ENCODE measurements at regions not wholly inside any gene's neighbourhood (a gene's known extent, or its start where the extent isn't known, plus 50 kb on each side); places are given as distances from the start of the nearest gene placed in this dataset.
"Not testable (repeated sequence)": the region's sequence is repeated elsewhere in the genome, so short reads cannot be mapped to it uniquely, and the experiment has no call there.

DNA sequence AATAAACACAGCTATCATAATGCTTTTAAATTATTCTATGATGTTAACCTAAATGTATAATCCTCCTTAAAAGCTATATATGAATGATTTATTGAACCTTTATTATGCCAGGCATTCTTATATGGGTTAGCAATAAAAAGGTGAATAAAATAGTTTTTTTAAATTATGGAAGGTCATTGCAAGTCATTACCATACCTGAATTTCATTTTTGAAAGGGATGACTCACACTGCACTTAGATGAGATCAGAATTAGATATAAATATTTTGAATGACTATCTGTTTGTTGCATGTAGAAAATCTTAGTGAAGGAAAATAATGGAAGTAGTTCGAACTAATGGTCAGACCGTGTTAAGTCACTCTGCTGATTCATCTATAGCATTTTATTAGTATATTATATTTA lies 822.3 kb downstream of the LUZP2 start:
- DNase-seq (ENCODE audit: low read depth): no peak

DNA sequence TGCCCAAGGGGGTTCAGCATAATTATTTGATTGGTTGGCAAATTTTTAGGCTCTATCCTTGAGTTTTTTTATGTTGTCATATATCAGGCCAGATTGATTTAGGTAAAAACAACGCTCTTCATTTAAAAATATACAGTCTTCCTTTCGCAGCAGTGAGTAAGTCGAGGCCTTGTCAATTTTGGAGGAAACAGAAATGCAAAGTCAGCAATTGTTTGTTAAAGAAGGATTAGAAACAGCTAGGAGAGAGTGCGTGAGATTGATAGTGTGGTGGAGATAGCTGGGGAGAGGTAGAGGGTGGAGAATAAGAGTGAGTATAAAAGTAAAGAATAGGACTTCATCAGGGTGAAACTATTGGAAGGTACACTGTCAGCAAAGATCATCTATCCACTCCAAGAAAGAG lies 830.8 kb downstream of the LUZP2 start:
- DNase-seq (ENCODE audit: low read depth): no peak

DNA sequence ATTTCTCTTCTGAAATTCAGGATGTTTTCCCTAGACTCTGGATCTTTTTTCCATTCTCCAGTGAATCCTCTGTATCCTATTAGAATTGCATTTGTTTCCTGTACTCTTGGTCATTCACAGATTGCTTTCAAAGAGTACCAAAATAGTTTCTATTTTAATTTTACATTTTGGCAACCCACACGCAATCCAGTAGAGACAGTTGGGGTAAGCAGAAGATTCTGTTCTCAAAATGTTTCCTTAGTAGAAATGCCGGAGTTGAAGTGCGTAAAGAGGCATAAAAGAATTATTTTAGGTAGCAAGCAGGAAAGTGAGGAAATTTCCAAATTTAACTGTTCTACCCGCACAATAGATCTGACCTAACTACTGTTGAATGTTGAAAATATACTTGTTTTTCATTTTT lies 842.4 kb downstream of the LUZP2 start:
- DNase-seq (ENCODE audit: low read depth): no peak

DNA sequence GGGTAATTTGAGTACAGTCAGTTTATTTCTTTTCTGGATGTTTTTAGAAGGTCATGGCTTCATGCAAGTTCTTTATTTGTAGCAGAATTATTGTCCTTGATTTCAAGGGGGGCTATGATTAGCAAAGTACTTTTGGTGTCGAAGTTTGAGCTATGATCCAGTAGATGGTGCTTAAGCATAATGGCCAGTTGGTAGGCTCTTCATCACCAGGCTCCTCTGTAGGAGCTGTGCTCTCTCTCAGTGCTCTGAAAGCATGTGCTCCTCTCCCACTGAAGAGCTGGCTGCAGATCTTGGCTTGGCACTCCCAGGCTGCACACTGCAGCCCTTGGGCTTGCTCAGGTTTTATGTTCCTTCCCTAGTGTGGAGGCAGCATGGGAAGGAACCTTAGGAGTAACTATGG lies 852.7 kb downstream of the LUZP2 start:
- no peak for DNase-seq (ENCODE audit: low read depth)

DNA sequence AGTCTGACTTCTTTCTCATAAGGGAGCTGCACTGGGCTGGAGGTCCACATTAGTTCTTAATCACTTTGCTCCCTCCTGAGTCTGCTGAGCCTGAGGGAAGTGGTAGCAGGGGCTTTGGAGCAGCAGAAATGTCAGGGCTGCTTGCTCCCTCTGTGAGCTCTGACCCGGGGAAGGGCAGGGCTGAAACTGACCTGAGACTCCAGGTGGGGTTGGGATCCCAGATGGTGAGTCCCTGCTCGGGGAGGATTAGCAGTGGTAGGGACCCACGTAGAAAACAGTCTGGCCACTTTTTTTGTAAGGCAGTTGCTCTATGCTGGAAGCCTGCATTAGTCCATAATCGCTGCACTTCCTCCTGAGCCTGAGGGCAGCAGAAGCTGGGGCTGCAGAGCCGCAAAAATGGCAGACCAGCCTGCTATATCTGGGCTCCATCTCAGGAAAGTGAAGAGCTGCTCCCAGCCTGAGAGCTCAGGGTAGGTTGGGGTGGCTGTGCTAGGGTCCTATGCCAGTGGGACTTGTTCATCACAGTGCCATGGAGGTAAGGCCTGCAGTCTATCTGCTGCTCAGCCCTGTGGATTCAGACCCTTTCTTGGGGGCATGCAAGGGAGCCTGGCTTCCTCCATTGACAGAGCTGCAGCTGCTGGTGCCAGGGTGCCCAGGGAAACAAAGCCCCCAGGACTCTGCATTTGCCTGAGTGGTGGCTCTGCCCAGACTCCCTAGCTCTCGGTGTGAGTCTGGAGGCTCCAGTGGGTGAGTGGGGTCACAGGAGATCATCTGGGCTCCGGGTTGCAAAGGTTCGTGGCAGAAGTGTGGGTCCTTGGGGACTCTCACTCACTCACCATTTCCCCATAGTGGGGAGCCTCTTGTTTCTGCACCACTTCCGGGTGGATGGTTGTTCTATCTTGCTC lies 854.3 kb downstream of the LUZP2 start:
- no peak for DNase-seq (ENCODE audit: low read depth)

DNA sequence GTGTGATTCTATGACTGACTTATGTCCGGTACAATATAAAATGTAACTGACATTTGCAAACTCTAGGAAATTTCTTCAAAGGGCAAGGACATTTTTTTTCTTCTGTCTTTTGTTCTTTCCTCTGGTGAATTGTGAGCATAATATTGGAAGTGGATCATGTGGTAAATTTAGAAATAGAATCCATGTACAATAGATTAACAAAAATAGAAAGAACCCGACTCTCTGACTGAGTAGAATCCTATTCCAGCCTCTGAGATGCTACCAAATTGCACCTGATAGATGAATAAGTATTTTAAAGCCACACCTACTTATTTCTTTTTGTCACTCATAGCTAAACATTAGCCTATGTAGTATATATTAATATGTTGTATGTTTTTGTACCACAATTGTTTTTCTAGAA lies 860.3 kb downstream of the LUZP2 start:
- no peak for DNase-seq (ENCODE audit: low read depth)

DNA sequence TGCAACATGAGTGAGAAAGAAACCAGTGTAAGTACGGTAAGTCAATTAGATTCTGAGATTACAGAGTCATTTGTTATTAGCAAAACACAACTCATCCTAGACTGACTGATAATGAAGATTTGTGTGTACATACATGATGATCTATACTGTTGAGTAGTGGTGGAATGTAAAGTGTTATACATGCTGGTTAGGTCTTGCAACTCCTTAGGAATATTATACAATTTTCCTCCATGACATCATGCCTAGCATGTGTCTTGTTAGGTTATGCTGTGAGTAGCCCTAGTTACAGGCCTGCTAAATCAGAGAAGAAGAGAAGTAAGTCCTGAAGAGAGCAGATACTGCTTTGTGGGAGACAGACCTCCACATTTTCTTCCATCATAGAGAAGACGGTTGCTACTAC lies 880.6 kb downstream of the LUZP2 start:
- no peak for DNase-seq (ENCODE audit: low read depth)

DNA sequence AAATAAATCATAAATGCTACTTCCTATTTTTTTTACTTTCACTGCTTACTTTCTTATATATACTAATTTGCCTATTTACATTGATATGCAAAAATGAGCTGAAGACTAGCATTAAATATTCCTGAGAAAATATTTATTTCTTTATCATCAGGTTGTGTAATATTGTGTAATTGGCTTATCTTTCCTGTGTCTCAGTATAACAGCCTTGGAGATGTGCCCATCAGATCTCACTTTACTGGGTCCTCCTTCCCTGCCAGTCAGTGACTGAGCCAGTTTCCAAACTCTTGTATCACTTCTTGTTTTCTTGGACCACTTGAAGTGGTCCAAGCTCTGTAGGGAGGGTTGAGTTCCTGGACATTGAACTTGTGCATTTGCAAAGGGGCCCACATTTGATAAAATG lies 900.0 kb downstream of the LUZP2 start:
- no peak for DNase-seq (ENCODE audit: low read depth)

DNA sequence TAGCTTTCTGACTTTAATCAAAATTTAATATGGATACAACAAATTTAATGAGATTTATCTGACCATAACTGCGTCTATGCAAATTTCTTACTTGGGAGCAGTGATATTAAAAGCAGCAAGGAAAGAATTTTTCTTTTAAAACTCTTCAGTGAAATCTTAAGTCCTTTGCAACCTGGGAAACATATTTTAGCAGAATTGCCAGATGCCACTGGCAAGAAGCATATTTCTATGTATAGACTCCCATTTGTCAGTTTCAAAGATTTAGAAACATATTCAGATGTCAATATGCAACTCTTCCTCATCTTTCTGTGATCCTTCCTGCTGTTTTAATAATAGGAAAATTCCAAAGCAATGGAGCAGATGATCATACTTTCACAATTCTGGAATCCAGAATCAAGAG lies 911.3 kb downstream of the LUZP2 start:
- no peak for DNase-seq (ENCODE audit: low read depth)

DNA sequence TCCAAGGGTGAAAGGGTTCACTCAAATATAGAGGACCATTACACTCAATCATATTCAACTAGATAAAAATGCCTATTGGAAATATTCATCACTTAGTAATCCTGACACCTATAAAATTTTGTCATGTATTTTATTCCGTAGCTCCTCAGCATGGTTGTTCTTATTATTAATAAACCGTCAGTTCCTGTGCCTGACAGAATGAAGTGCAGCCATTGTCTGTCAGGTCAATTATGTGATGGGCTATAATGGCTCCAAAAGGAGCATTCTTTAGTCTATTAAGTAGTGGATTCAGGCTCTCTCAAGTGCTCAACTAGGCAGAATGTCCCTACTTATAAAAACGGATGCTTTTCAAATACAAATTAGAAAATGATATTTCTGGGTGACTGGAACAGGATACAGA lies 916.1 kb upstream of the ANO3 start:
- DNase-seq (ENCODE audit: low read depth): no peak

DNA sequence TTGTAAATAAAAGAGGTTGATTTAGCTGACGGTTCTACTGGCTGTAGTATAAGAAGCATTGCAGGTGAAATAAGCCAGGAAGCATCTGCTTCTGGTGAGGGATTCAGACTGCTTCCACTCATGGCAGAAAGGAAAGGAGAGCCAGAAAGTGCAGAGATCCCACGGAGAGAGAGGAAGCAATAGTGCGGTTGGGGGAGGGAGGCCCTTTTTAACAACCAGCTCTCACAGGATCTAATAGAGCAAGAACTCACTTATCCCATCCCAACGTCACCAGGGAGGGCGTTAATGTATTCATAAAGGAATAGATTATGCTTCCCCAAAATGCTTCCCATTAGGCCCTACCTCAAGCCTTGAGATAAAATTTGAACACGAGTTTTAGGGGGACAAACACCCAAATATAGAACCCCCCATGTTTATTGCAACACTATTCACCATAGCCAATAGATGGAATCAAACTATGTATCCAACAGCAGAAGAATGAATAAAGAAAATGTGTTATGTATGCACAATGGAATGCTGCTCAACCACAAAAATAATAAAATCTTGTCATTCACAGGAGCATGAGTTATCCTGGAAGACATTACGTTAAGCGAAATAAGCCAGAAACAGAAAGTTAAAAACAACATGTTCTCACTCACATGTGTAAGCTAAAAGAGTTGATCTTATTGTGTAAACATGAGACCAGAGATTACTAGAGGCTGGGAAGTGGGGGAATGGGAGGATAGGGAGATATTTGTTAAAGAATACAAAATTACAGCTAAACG lies 908.3 kb upstream of the ANO3 start:
- peak; percentile 55 for DNase-seq (ENCODE audit: low read depth)

DNA sequence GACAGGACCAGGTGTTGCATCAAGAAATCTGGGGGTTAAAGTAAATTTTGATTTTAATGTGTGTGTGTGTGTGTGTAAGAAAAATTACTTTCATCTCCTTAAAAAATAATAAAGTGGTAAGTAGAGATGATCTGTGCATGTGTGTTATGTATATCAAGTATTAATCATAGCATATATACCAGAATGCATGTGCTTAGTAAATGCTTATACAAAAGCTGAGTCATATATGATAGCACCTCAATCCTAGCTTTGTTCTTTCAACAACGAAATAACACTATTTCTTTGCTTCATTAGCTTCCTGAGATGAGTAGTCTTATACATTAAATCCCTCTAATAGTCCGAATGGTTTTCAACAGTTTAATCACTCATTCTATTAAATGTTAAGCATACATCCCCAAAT lies 899.6 kb upstream of the ANO3 start:
- DNase-seq (ENCODE audit: low read depth): no peak

DNA sequence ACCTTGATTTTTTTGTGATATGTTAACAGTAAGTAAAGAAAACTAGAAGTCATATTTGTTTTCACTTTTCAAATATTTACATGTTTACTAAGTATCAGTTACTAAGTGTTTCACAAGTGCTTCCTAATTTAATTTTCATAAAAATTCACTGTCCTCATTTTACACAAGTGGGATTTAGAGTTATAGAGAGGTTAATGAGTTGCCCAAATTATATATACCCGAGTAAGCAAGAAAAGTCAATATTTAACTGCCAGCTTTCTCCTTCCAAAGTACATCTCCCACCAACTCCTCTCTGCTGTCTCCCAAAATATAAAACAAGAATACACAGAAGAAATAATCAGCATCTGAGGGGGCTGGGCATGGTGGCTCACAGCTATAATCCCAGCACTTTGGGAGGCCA lies 896.7 kb upstream of the ANO3 start:
- DNase-seq (ENCODE audit: low read depth): no peak

DNA sequence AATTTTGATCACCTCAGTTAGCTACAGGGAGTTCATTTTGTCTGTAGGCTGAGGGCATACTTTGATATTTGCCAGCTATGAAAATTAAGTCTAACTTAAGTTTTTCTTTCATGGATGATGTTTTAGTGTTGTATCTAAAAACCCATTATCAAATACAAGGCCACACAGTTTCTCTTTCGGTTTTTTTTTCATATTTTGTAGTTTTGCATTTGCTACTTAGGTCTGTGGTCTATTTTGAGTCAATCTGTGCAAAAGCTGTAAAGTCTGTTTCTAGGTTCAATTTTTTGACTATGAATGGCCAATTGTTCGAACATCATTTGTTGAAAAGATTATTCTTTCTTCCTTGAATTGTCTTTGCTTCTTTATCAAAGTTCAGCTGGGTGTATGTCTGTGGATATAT lies 895.6 kb upstream of the ANO3 start:
- no peak for DNase-seq (ENCODE audit: low read depth)

DNA sequence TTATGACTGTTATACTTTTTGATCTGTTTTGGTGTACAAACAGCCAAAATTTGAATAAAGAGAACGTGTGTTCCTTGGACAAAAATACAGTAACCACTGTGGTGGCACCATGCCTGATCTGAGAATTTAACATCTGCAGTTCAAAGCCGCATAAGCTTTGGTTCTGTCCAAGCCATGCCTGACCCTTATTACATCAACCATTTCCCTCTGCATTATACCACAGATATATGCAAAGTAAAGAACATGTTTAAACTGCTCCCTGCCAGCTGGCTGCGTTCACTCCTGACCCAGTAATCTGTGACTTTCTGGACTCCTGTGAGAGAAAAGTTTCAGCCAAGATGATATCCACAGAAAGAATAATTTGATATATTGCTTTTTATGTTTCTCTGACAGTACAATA lies 890.5 kb upstream of the ANO3 start:
- no peak for DNase-seq (ENCODE audit: low read depth)

DNA sequence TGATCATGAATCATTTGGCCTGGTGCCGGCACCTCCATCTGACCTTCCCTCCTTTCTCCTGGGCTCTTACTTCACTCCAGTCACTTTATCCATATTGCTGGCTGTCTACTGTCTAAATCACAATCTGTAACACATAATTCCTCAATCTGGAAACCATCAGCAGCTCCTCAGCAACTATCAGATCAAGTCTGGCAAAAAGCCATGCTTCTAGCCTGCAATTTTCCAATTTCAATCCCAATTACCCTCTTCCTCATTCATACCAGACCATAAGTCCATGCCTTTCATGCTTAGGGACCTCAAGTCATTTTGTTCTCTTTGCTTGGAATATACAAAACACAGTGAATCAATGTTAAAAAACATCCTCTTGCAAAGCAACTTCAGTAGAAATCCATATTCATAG lies 882.8 kb upstream of the ANO3 start:
- DNase-seq (ENCODE audit: low read depth): peak; percentile 53

DNA sequence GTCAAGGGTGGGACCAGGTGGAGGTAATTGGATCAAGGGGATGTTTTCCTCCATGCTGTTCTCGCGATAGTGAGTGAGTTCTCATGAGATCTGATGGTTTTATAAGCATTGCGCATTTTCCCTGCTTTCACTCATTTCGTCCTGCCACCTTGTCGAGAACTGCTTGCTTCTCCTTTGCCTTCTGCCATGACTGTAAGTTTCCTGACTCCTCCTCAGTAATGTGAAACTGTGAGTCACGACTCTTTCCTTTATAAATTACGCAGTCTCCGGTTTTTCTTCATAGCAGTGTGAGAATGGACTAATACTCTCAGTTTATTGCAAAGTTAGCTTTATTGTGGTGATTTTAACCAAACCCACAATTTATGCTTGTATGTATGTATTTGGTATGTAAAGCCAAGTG lies 878.5 kb upstream of the ANO3 start:
- DNase-seq (ENCODE audit: low read depth): no peak

DNA sequence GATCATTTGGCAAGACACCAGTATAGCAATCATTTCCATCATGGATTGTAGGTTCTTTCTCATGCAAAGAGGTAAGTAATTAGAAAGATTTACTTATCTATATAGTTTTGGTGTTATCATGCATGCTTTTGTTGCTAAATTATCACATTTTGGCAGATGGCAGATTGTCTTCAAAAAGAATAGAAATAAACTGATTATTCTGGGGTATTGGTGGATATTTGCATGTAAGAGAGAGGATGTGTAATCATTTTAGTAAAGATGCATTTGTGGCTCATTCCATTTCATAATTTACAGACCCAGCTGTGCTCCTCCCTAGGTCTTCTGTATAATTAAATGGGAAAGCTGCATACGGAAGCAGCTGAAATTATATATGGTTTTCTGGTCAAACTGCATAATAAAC lies 875.7 kb upstream of the ANO3 start:
- no peak for DNase-seq (ENCODE audit: low read depth)

DNA sequence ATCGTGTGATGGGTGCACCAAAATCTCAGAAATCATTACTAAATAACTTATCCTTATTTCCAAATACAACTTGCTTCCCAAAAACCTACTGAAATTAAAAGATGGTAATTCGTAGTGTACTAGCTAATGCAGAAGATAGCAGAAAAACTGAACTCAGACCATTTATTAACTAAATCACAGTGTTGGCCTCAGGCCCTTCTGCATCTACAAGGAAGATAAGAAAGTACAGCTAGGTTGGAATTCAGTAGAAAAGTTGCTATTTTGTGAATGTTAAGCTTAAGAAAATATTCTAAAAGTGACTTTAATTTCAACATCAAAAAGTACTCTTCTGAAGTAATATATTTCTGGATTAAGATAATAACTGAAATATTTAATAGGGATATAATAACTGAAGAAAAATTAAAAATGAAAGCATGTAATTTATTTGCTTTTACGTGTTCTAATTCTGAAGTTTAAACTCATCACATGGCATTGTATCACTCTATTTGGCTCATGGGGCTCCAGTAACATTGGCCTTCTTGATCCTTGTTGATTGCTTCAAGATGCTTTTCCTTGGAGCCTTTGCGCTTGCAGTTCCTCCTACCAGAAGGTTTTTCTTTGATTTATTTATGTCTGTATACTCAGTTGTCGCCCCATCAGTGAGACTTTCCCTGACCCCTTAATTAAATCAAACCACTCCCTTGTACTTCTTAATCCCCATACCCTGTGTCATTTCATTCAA lies 847.9 kb upstream of the ANO3 start:
- peak; percentile 44 for DNase-seq (ENCODE audit: low read depth)

DNA sequence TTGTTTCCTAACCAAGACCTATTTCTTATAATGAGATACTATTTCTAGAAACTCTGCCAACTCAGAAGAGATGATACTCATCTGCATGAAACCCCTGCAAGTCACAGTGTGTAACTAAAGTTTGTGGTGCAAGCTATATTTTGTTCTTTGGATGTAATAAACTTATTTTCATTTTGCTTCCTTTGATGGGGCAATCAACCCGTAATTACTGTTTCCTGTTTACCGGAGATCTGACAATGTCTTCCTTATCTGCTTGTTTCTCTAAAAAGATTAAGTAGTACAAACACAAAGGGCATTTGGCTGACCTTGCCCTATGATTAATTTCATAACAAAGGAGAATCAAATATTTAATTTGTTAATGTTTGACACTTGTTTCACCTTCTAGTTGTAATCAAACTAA lies 846.6 kb upstream of the ANO3 start:
- no peak for DNase-seq (ENCODE audit: low read depth)

DNA sequence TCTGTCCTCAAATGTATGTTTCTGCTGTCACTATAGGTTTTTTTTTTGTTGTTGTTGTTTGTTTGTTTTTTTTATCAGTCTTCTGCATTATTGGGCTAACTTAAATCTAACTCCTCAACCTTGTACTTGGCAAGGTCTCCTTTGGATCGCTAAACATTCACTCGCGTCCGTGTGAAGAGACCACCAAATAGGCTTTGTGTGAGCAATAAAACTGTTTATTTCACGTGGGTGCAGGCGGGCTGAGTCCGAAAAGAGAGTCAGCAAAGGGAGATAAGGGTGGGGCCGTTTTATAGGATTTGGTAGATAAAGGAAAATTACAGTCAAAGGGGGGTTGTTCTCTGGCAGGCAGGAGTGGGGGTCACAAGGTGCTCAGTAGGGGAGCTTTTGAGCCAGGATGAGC lies 845.6 kb upstream of the ANO3 start:
- not testable (repeated sequence) for DNase-seq (ENCODE audit: low read depth)

DNA sequence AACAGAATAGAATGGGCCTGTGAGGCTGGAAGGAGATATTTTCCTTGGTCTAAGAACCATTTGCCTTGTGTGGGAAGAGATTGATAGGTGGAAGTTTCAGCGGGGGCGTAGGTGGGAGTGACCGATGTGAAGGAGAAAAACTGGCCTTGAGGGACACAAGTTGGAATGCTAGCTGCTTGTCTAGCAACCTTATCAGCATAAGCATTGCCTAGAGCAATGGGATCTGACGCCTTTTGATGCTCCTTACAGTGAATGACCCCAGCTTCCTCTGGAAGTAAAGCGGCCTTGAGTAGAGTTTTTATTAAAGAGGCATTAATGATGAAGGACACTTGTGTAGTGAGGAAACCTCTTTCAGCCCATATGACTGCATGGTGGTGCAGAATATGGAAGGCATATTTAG lies 843.8 kb upstream of the ANO3 start:
- DNase-seq (ENCODE audit: low read depth): not testable (repeated sequence)

DNA sequence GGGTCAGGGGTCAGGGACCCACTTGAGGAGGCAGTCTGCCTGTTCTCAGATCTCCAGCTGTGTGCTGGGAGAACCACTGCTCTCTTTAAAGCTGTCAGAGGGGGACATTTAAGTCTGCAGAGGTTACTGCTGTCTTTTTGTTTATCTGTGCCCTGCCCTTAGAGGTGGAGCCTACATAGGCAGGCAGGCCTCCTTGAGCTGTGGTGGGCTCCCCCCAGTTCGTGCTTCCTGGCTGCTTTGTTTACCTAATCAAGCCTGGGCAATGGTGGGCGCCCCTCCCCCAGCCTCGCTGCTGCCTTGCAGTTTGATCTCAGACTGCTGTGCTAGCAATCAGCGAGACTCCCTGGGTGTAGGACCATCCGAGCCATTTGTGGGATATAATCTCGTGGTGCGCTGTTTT lies 830.5 kb upstream of the ANO3 start:
- DNase-seq (ENCODE audit: low read depth): not testable (repeated sequence)
